ENCODE measurements at regions not wholly inside any gene's neighbourhood (a gene's known extent, or its start where the extent isn't known, plus 50 kb on each side); places are given as distances from the start of the nearest gene placed in this dataset.

DNA sequence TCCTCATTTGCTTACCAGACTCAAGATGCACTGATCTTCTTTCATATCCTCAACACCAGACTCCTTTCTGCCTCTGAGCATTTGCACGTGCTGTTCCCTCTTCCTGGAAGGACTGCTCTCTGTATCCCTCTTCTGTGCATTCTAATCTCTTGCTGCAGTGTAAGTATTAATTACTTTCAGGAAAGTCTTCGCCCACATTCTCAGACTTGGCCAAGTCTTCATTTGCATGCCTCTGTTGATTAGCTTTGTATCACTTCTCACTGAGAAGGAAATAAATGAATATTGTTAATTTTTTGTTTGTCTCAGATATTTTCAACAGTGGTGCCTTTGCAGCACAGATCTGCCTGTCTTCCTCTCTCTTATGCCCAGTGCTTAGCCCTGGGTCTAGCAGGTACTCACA is 50.3 kb upstream of the RAB3GAP2 start:
- TF ChIP-seq, protein P1, sequence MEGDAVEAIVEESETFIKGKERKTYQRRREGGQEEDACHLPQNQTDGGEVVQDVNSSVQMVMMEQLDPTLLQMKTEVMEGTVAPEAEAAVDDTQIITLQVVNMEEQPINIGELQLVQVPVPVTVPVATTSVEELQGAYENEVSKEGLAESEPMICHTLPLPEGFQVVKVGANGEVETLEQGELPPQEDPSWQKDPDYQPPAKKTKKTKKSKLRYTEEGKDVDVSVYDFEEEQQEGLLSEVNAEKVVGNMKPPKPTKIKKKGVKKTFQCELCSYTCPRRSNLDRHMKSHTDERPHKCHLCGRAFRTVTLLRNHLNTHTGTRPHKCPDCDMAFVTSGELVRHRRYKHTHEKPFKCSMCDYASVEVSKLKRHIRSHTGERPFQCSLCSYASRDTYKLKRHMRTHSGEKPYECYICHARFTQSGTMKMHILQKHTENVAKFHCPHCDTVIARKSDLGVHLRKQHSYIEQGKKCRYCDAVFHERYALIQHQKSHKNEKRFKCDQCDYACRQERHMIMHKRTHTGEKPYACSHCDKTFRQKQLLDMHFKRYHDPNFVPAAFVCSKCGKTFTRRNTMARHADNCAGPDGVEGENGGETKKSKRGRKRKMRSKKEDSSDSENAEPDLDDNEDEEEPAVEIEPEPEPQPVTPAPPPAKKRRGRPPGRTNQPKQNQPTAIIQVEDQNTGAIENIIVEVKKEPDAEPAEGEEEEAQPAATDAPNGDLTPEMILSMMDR (IDR thresholded peaks at IDR 0.05), result no peak
- no peak for TF ChIP-seq POLR2AphosphoS5 (IDR thresholded peaks at IDR 0.05)
- TF ChIP-seq EP300 (IDR thresholded peaks at IDR 0.05; ENCODE audit: low read depth), result no peak
- no peak for TF ChIP-seq POLR2A (IDR thresholded peaks at IDR 0.05)
- in situ Hi-C loops (cut with MboI; ENCODE audit: low pct_ligation_motif_present in 1 of 4, low pct_unique_long_range_greater_than_20kb in 1 of 4, low sequenced_read_pairs in 3 of 4), result no loop called here
- no peaks in the 10 kb centered on the region for H3K27me3 ChIP-seq
- no peak overlapping the region for H3K4me3 ChIP-seq
- WGBS, 2 donors (ENCODE audit: low coverage in 1 of 2), result 69 to 79% methylated on average over 2 of the region's 2 CpGs
- no peaks in the 10 kb centered on the region for H3K4me1 ChIP-seq
- intact Hi-C loops (cut with DNase I; ENCODE audit: low total_unique reads), result no loop called here
- H3K36me3 ChIP-seq, result no peaks in the 10 kb centered on the region
- DNase-seq, result no peak
- no peaks in the 10 kb centered on the region for H3K9me3 ChIP-seq
- no peak overlapping the region for H3K27ac ChIP-seq

Small RNA genes in the stretch of these regions (small RNA-seq; reads per million reads assigned to genes)
- gene AC096644.2, result 0 reads per million in 4 donors
